HepG2 (cell line): ENCODE measurements at regions not wholly inside any gene's neighbourhood (a gene's known extent, or its start where the extent isn't known, plus 50 kb on each side); places are given as distances from the start of the nearest gene placed in this dataset.

Experiments used
- ATAC-seq: fragments of 200-7000 bp; cut with Tn5 transposase; 3 replicates; pipeline ENCODE4 v1.9.1; 2020; ENCODE audit warnings: mild to moderate bottlenecking, moderate library complexity
- BruUV-seq: library from RNA; stranded (reverse); fragments of 400-500 nt; replicated peaks from 2 replicates; lab custom pipeline; 2021; lab: Mats Ljungman, UMichigan
- CTCF ChIA-PET: fragments of 300-600 bp; formaldehyde crosslinking; extraction: SDS; loops from one replicate; lab custom pipeline; 2021; ENCODE audit warnings: low total read pairs, inconsistent platforms, low intra/inter-chr PET ratio; lab: Yijun Ruan, JAX
- POLR2A ChIA-PET: fragments of 350-600 bp; sonication (Branson Sonifier 250); formaldehyde crosslinking; loops from one replicate; lab custom pipeline; 2020; ENCODE audit warnings: antibody characterized with exemption, inconsistent platforms; lab: Yijun Ruan, JAX
- DNase-seq: peaks from one replicate; pipeline ENCODE4 v3.0.0-alpha.2; 2015; ENCODE audit warnings: low spot score
- FAIRE-seq: peaks from 3 replicates; lab custom pipeline; 2011; peaks lifted over from hg19 to GRCh38; lab: Jason Lieb, UNC
- H2AFZ ChIP-seq: one replicate; pipeline ENCODE4 v1.6.1; 2011; ENCODE audit warnings: low read length, inconsistent platforms
- H3K27ac ChIP-seq: fragments of 300-600 bp; 3 replicates; pipeline ENCODE4 v1.8.0; 2011; ENCODE audit warnings: mixed run types, mild to moderate bottlenecking, mixed read lengths, low read length, inconsistent platforms; ENCODE audit not compliant: insufficient read depth; ENCODE audit errors: extremely low read length
- H3K27me3 ChIP-seq, 2 experiments: fragments of 200-600 bp in 1 of 2; 2 replicates in 1 of 2; 3 replicates in 1 of 2; pipeline versions ENCODE4 v1.6.0 to v1.8.0; 2011; ENCODE audit warnings: low read length in 2 of 2, mild to moderate bottlenecking in 2 of 2, moderate library complexity in 2 of 2, inconsistent platforms in 1 of 2; ENCODE audit not compliant: insufficient read depth in 2 of 2, control insufficient read depth in 1 of 2
- H3K36me3 ChIP-seq, 2 experiments: fragments of 200-600 bp in 1 of 2; replicated peaks in 1 of 2; 2 replicates in 1 of 2; 3 replicates in 1 of 2; pipeline versions ENCODE4 v1.5.1 to v1.8.0; 2011; ENCODE audit warnings: low read length in 2 of 2, inconsistent platforms in 1 of 2; ENCODE audit not compliant: insufficient read depth in 2 of 2, control insufficient read depth in 1 of 2
- H3K4me1 ChIP-seq: 2 replicates; pipeline ENCODE4 v1.5.1; 2012; ENCODE audit warnings: low read length, inconsistent platforms; ENCODE audit not compliant: insufficient read depth
- H3K4me2 ChIP-seq: 2 replicates; pipeline ENCODE4 v1.6.0; 2011; ENCODE audit warnings: low read depth, low read length, inconsistent platforms
- H3K4me3 ChIP-seq, 3 experiments: fragments of 200-600 bp in 1 of 3; sonication (generic), shearing (Covaris generic) in 1 of 3; replicated peaks in 1 of 3; 2 replicates each; pipeline ENCODE4 v1.5.1; 2011 to 2016; ENCODE audit warnings: low read length in 3 of 3, inconsistent platforms in 2 of 3, low read depth in 2 of 3, mild to moderate bottlenecking in 2 of 3, control low read depth in 1 of 3, mixed read lengths in 1 of 3; ENCODE audit not compliant: insufficient read depth in 1 of 3
- H3K79me2 ChIP-seq: one replicate; pipeline ENCODE4 v1.6.1; 2011; ENCODE audit warnings: low read length, inconsistent platforms; ENCODE audit not compliant: insufficient read depth
- H3K9ac ChIP-seq: 2 replicates; pipeline ENCODE4 v1.6.0; 2011; ENCODE audit warnings: mild to moderate bottlenecking, low read depth, low read length, inconsistent platforms; ENCODE audit not compliant: insufficient read depth
- H3K9me3 ChIP-seq: 2 replicates; pipeline ENCODE4 v1.5.1; 2012; ENCODE audit warnings: mild to moderate bottlenecking, low read length
- H4K20me1 ChIP-seq: 2 replicates; pipeline ENCODE4 v1.6.0; 2011; ENCODE audit warnings: inconsistent platforms, mild to moderate bottlenecking, low read length, moderate library complexity; ENCODE audit not compliant: insufficient read depth
- ATF7-NPFF ChIP-seq: sonication (generic); formaldehyde crosslinking; IDR thresholded peaks from 2 replicates; pipeline ENCODE4 v1.8.1; 2023; ENCODE audit warnings: mild to moderate bottlenecking, low read depth, missing genetic modification reagents, moderate library complexity
- CC2D1A ChIP-seq: sonication (generic); formaldehyde crosslinking; IDR thresholded peaks from 2 replicates; pipeline ENCODE4 v1.8.1; 2023; ENCODE audit warnings: mild to moderate bottlenecking, missing genetic modification reagents
- CREBL2 ChIP-seq: sonication (generic); formaldehyde crosslinking; IDR thresholded peaks from 2 replicates; pipeline ENCODE4 v1.8.1; 2023; ENCODE audit warnings: missing genetic modification reagents, mild to moderate bottlenecking, borderline replicate concordance
- CSRNP2 ChIP-seq: sonication (generic); formaldehyde crosslinking; conservative IDR thresholded peaks from 2 replicates; pipeline ENCODE4 v1.8.0; 2022; ENCODE audit warnings: low read depth, missing genetic modification reagents
- ETV6 ChIP-seq: sonication (generic); formaldehyde crosslinking; conservative IDR thresholded peaks from 2 replicates; pipeline ENCODE4 v1.4.0; 2020; ENCODE audit warnings: missing genetic modification reagents
- GFI1 ChIP-seq: sonication (generic); formaldehyde crosslinking; IDR thresholded peaks from 2 replicates; pipeline ENCODE4 v1.5.0; 2020; ENCODE audit warnings: missing genetic modification reagents, mild to moderate bottlenecking, borderline replicate concordance
- MAFF ChIP-seq: IDR thresholded peaks from 2 replicates; pipeline ENCODE4 v1.6.1; 2011; ENCODE audit warnings: low read depth, low read length, improper control_type of control experiment
- MAFK ChIP-seq, 2 experiments: IDR thresholded peaks in 1 of 2; conservative IDR thresholded peaks in 1 of 2; 2 replicates each; pipeline ENCODE4 v1.6.1; 2011; ENCODE audit warnings: improper control_type of control experiment in 2 of 2, low read length in 2 of 2
- PRDM15 ChIP-seq: sonication (generic); formaldehyde crosslinking; IDR thresholded peaks from 2 replicates; pipeline ENCODE4 v1.4.0; 2020; ENCODE audit warnings: missing genetic modification reagents
- SATB2 ChIP-seq: sonication (generic); formaldehyde crosslinking; IDR thresholded peaks from 2 replicates; pipeline ENCODE4 v1.5.0; 2020; ENCODE audit warnings: missing genetic modification reagents
- ZNF263 ChIP-seq: sonication (generic); formaldehyde crosslinking; IDR thresholded peaks from 2 replicates; pipeline ENCODE4 v1.4.0; 2020; ENCODE audit warnings: missing genetic modification reagents
- ZNF737 ChIP-seq: sonication (generic); formaldehyde crosslinking; IDR thresholded peaks from 2 replicates; pipeline ENCODE4 v1.5.0; 2020; ENCODE audit warnings: missing genetic modification reagents, mild to moderate bottlenecking, borderline replicate concordance
- WGBS: methylation state at CpG from one replicate; pipeline ENCODE4 v1.1.6; 2017; ENCODE audit warnings: low lambda C conversion rate; 5-methylcytosine and 5-hydroxymethylcytosine counted together
- in situ Hi-C: cut with HindIII; loops from 2 replicates; pipeline ENCODE4 v1.10.0; 2017; ENCODE audit warnings: low pct_unique_long_range_greater_than_20kb; ENCODE audit not compliant: extremely low pct_ligation_motif_present
- intact Hi-C: fragments of 100-400 bp; cut with micrococcal nuclease; formaldehyde crosslinking; loops from one replicate; pipeline ENCODE4 v1.10.0; 2022; ENCODE audit not compliant: unreplicated experiment

GRCh38 chr2:8379128-8379527 lies 302.7 kb upstream of the ID2 start:
- Histone ChIP-seq H3K4me3 (no peak overlapping the region), H3K9me3 (no peaks in the 10 kb centered on the region), H4K20me1 (no peaks in the 10 kb centered on the region), H3K79me2 (no peaks in the 10 kb centered on the region), H3K4me2 (no peak overlapping the region), H3K27me3 (peaks cover 0 to 16% of the 10 kb centered on the region in 2 experiments; a peak in 3 of 5 replicates), H3K9ac (no peak overlapping the region), H3K4me1 (peaks cover 30% of the 10 kb centered on the region), H2AFZ (no peak overlapping the region), H3K36me3 (no peaks in the 10 kb centered on the region), H3K27ac (no peak overlapping the region)
- TF ChIP-seq MAFF (peak; percentile 95), CSRNP2 (CRISPR knock-in tag) (no peak), MAFK (conservative IDR thresholded peaks at IDR 0.05 in 1 of 2, IDR thresholded peaks at IDR 0.05 in 1 of 2; ENCODE audit: low read length in 2 of 2) (peak; percentile 93 to 97)
- in situ Hi-C loops (no loop called here), intact Hi-C loops (no loop called here)
- 63% methylated on average over 8 of the region's 8 CpGs for WGBS
- ChIA-PET POLR2A (interaction anchor here (1.3 kb wide), 1 partner anchor 15 kb away, joined by 5 read pairs; no protein-coding TSS in a partner anchor), CTCF (no interaction called here)
- BruUV-seq = no TSS peak
- FAIRE-seq = no peak
- ATAC-seq = no peak
- DNase-seq = no peak

- no peaks in the 10 kb centered on the region for H3K9me3 ChIP-seq
- in situ Hi-C loops (no loop called here), intact Hi-C loops (no loop called here)
- no peak overlapping the region for H3K9ac ChIP-seq
- peaks cover 0 to 16% of the 10 kb centered on the region in 2 experiments; a peak in 3 of 5 replicates for H3K27me3 ChIP-seq
- no peak overlapping the region for H3K27ac ChIP-seq
- H4K20me1 ChIP-seq = no peaks in the 10 kb centered on the region
- ATAC-seq = no peak
- peaks cover 30% of the 10 kb centered on the region for H3K4me1 ChIP-seq
- no peaks in the 10 kb centered on the region for H3K36me3 ChIP-seq
- no TSS peak for BruUV-seq
- WGBS = 77% methylated on average over 4 of the region's 4 CpGs
- no peak for FAIRE-seq
- H3K79me2 ChIP-seq = no peaks in the 10 kb centered on the region
- CTCF ChIA-PET = no interaction called here
- no peak overlapping the region for H2AFZ ChIP-seq
- H3K4me3 ChIP-seq = no peak overlapping the region
- H3K4me2 ChIP-seq = no peak overlapping the region
- DNase-seq = no peak
- POLR2A ChIA-PET = no interaction called here
- TF ChIP-seq PRDM15 (CRISPR knock-in tag) = no peak
- TF ChIP-seq ZNF263 = no peak
- TF ChIP-seq ATF7-NPFF (CRISPR knock-in tag) = no peak
- no peak for TF ChIP-seq ZNF737 (CRISPR knock-in tag)
- no peak for TF ChIP-seq CC2D1A
- TF ChIP-seq SATB2 (CRISPR knock-in tag) = no peak
- no peak for TF ChIP-seq ETV6
- TF ChIP-seq CREBL2 = no peak
- TF ChIP-seq GFI1 (CRISPR knock-in tag) = no peak
These were observed 302.3 kb upstream of the ID2 start for GRCh38 chr2:8379549-8379948.
